ENCODE measurements at regions not wholly inside any gene's neighbourhood (a gene's known extent, or its start where the extent isn't known, plus 50 kb on each side); places are given as distances from the start of the nearest gene placed in this dataset.

- Histone ChIP-seq H3K4me3 (ENCODE audit: low read length in 2 of 2) (no peak overlapping the region), H3K36me3 (ENCODE audit: control insufficient read depth in 2 of 2, insufficient read depth in 2 of 2, low read length in 1 of 2) (no peaks in the 10 kb centered on the region), H3K9me3 (ENCODE audit: control insufficient read depth in 2 of 2, insufficient read depth in 1 of 2, low read length in 1 of 2) (no peaks in the 10 kb centered on the region), H3K4me1 (ENCODE audit: control insufficient read depth in 2 of 2, insufficient read depth in 2 of 2, low read length in 2 of 2) (no peaks in the 10 kb centered on the region), H3K27ac (ENCODE audit: low read depth in 1 of 2, low read length in 1 of 2) (no peak overlapping the region), H3K27me3 (ENCODE audit: control insufficient read depth in 2 of 2, insufficient read depth in 1 of 2, low read length in 1 of 2) (no peaks in the 10 kb centered on the region)
- WGBS: 83% methylated on average over 8 of the region's 8 CpGs
- no peak for DNase-seq (ENCODE audit: low read depth in 6 of 9, low spot score in 9 of 9)
These were observed 281.5 kb upstream of the CDH4 start for GRCh38 chr20:60970601-60971000.

GRCh38 chr20:60974022-60974421 is 278.0 kb upstream of the CDH4 start:
- H3K27ac ChIP-seq (ENCODE audit: low read depth in 1 of 2, low read length in 1 of 2): no peak overlapping the region
- 95% methylated on average over 10 of the region's 10 CpGs for WGBS
- H3K4me3 ChIP-seq (ENCODE audit: low read length in 2 of 2): no peak overlapping the region
- DNase-seq (ENCODE audit: low read depth in 6 of 9, low spot score in 9 of 9): no peak
- H3K9me3 ChIP-seq (ENCODE audit: control insufficient read depth in 2 of 2, insufficient read depth in 1 of 2, low read length in 1 of 2): no peaks in the 10 kb centered on the region
- H3K27me3 ChIP-seq (ENCODE audit: control insufficient read depth in 2 of 2, insufficient read depth in 1 of 2, low read length in 1 of 2): no peaks in the 10 kb centered on the region
- H3K4me1 ChIP-seq (ENCODE audit: control insufficient read depth in 2 of 2, insufficient read depth in 2 of 2, low read length in 2 of 2): no peaks in the 10 kb centered on the region
- no peaks in the 10 kb centered on the region for H3K36me3 ChIP-seq (ENCODE audit: control insufficient read depth in 2 of 2, insufficient read depth in 2 of 2, low read length in 1 of 2)

GRCh38 chr20:60974441-60974945 is 277.6 kb upstream of the CDH4 start:
- DNase-seq (ENCODE audit: low read depth in 6 of 9, low spot score in 9 of 9): no peak
- 86% methylated on average over 9 of the region's 9 CpGs for WGBS
- Histone ChIP-seq H3K9me3 (ENCODE audit: control insufficient read depth in 2 of 2, insufficient read depth in 1 of 2, low read length in 1 of 2) (no peaks in the 10 kb centered on the region), H3K27me3 (ENCODE audit: control insufficient read depth in 2 of 2, insufficient read depth in 1 of 2, low read length in 1 of 2) (no peaks in the 10 kb centered on the region), H3K36me3 (ENCODE audit: control insufficient read depth in 2 of 2, insufficient read depth in 2 of 2, low read length in 1 of 2) (no peaks in the 10 kb centered on the region), H3K27ac (ENCODE audit: low read depth in 1 of 2, low read length in 1 of 2) (no peak overlapping the region), H3K4me1 (ENCODE audit: control insufficient read depth in 2 of 2, insufficient read depth in 2 of 2, low read length in 2 of 2) (no peaks in the 10 kb centered on the region), H3K4me3 (ENCODE audit: low read length in 2 of 2) (no peak overlapping the region)

GRCh38 chr20:60976139-60976538 is 275.9 kb upstream of the CDH4 start:
- Histone ChIP-seq H3K36me3 (ENCODE audit: control insufficient read depth in 2 of 2, insufficient read depth in 2 of 2, low read length in 1 of 2) (no peaks in the 10 kb centered on the region), H3K9me3 (ENCODE audit: control insufficient read depth in 2 of 2, insufficient read depth in 1 of 2, low read length in 1 of 2) (no peaks in the 10 kb centered on the region), H3K27ac (ENCODE audit: low read depth in 1 of 2, low read length in 1 of 2) (no peak overlapping the region), H3K4me3 (ENCODE audit: low read length in 2 of 2) (no peak overlapping the region), H3K27me3 (ENCODE audit: control insufficient read depth in 2 of 2, insufficient read depth in 1 of 2, low read length in 1 of 2) (no peaks in the 10 kb centered on the region), H3K4me1 (ENCODE audit: control insufficient read depth in 2 of 2, insufficient read depth in 2 of 2, low read length in 2 of 2) (no peaks in the 10 kb centered on the region)
- DNase-seq (ENCODE audit: low read depth in 6 of 9, low spot score in 9 of 9): no peak
- 94% methylated on average over 15 of the region's 15 CpGs for WGBS

GRCh38 chr20:60976913-60977312 is 275.1 kb upstream of the CDH4 start:
- WGBS: 78% methylated on average over 4 of the region's 4 CpGs
- H3K9me3 ChIP-seq (ENCODE audit: control insufficient read depth in 2 of 2, insufficient read depth in 1 of 2, low read length in 1 of 2): no peaks in the 10 kb centered on the region
- H3K4me3 ChIP-seq (ENCODE audit: low read length in 2 of 2): no peak overlapping the region
- H3K36me3 ChIP-seq (ENCODE audit: control insufficient read depth in 2 of 2, insufficient read depth in 2 of 2, low read length in 1 of 2): no peaks in the 10 kb centered on the region
- no peaks in the 10 kb centered on the region for H3K27me3 ChIP-seq (ENCODE audit: control insufficient read depth in 2 of 2, insufficient read depth in 1 of 2, low read length in 1 of 2)
- DNase-seq (ENCODE audit: low read depth in 6 of 9, low spot score in 9 of 9): no peak
- no peaks in the 10 kb centered on the region for H3K4me1 ChIP-seq (ENCODE audit: control insufficient read depth in 2 of 2, insufficient read depth in 2 of 2, low read length in 2 of 2)
- H3K27ac ChIP-seq (ENCODE audit: low read depth in 1 of 2, low read length in 1 of 2): no peak overlapping the region

DNA sequence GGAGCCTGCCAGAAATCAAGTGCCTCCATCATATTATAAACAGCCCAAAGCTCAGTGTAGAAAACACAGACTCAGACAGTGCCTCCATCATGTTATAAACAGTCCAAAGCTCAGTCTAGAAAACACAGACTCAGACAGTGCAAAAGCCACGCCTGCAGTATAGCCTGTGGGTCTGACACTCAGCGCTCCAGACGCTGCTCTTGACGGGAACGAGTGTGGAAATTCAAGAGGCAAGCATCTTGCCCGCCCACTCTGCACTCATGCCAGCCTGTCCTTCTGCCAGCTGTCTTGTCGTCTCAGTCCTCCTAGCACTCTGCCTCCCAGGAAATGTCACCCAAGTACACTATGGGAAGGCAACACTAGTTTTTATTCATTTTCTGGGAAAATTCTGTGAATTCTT is 274.2 kb upstream of the CDH4 start:
- no peaks in the 10 kb centered on the region for H3K4me1 ChIP-seq (ENCODE audit: control insufficient read depth in 2 of 2, insufficient read depth in 2 of 2, low read length in 2 of 2)
- no peak overlapping the region for H3K27ac ChIP-seq (ENCODE audit: low read depth in 1 of 2, low read length in 1 of 2)
- H3K36me3 ChIP-seq (ENCODE audit: control insufficient read depth in 2 of 2, insufficient read depth in 2 of 2, low read length in 1 of 2): no peaks in the 10 kb centered on the region
- WGBS: 93% methylated on average over 7 of the region's 7 CpGs
- DNase-seq (ENCODE audit: low read depth in 6 of 9, low spot score in 9 of 9): no peak
- H3K9me3 ChIP-seq (ENCODE audit: control insufficient read depth in 2 of 2, insufficient read depth in 1 of 2, low read length in 1 of 2): no peaks in the 10 kb centered on the region
- no peaks in the 10 kb centered on the region for H3K27me3 ChIP-seq (ENCODE audit: control insufficient read depth in 2 of 2, insufficient read depth in 1 of 2, low read length in 1 of 2)
- H3K4me3 ChIP-seq (ENCODE audit: low read length in 2 of 2): no peak overlapping the region

DNA sequence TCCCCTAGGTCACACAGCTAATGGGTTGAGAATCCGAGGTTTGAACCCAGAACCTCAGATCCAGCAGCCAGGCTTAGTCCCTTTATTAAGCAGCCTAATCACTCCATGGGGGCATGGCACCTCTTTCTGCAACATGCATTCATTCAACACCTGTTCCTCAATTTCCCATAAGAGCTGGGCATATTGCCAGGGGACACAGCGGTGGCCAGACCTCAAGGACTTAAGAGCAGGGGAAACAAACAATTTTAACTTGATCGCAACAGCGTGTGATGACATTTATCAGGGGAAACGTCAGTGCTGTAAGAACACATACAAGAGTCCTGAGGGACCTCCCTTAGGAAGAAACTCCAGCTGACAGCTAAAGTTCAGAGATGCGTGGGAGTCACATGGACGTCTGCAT is 267.4 kb upstream of the CDH4 start:
- Histone ChIP-seq H3K4me3 (ENCODE audit: low read length in 2 of 2) (no peak overlapping the region), H3K4me1 (ENCODE audit: control insufficient read depth in 2 of 2, insufficient read depth in 2 of 2, low read length in 2 of 2) (no peaks in the 10 kb centered on the region), H3K36me3 (ENCODE audit: control insufficient read depth in 2 of 2, insufficient read depth in 2 of 2, low read length in 1 of 2) (no peaks in the 10 kb centered on the region), H3K27ac (ENCODE audit: low read depth in 1 of 2, low read length in 1 of 2) (no peak overlapping the region), H3K27me3 (ENCODE audit: control insufficient read depth in 2 of 2, insufficient read depth in 1 of 2, low read length in 1 of 2) (no peaks in the 10 kb centered on the region), H3K9me3 (ENCODE audit: control insufficient read depth in 2 of 2, insufficient read depth in 1 of 2, low read length in 1 of 2) (no peaks in the 10 kb centered on the region)
- WGBS: 83% methylated on average over 7 of the region's 7 CpGs
- no peak for DNase-seq (ENCODE audit: low read depth in 6 of 9, low spot score in 9 of 9)

GRCh38 chr20:60986506-60987156 is 265.4 kb upstream of the CDH4 start:
- H3K9me3 ChIP-seq (ENCODE audit: control insufficient read depth in 2 of 2, insufficient read depth in 1 of 2, low read length in 1 of 2): no peaks in the 10 kb centered on the region
- H3K4me3 ChIP-seq (ENCODE audit: low read length in 2 of 2): no peak overlapping the region
- DNase-seq (ENCODE audit: low read depth in 6 of 9, low spot score in 9 of 9): no peak
- no peaks in the 10 kb centered on the region for H3K27me3 ChIP-seq (ENCODE audit: control insufficient read depth in 2 of 2, insufficient read depth in 1 of 2, low read length in 1 of 2)
- no peaks in the 10 kb centered on the region for H3K36me3 ChIP-seq (ENCODE audit: control insufficient read depth in 2 of 2, insufficient read depth in 2 of 2, low read length in 1 of 2)
- 89% methylated on average over 12 of the region's 12 CpGs for WGBS
- H3K4me1 ChIP-seq (ENCODE audit: control insufficient read depth in 2 of 2, insufficient read depth in 2 of 2, low read length in 2 of 2): no peaks in the 10 kb centered on the region
- H3K27ac ChIP-seq (ENCODE audit: low read depth in 1 of 2, low read length in 1 of 2): no peak overlapping the region

DNA sequence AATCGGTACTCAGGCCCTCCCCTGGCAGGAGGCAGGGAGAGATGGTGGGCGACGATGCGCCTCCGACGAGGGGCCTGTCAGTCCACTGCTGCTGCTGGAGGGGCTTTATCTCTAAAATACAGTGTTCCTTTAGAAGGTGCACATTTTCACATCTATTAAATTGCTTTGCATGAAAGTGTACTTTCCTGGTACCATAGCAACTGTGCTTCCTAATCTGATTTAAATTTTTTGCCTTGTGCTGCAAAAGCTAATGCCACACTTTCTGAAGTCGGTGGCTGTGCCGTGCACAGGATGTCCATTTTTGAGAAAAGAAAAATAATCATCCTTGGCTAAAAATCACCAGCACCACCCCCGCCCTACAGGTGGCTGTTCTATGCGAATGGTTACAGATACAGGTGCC is 262.0 kb upstream of the CDH4 start:
- 86% methylated on average over 10 of the region's 10 CpGs for WGBS
- no peak for DNase-seq (ENCODE audit: low read depth in 6 of 9, low spot score in 9 of 9)

More for the DNA sequence above, 262.0 kb upstream of the CDH4 start:
- Histone ChIP-seq H3K36me3 (ENCODE audit: control insufficient read depth in 2 of 2, insufficient read depth in 2 of 2, low read length in 1 of 2) (no peaks in the 10 kb centered on the region), H3K4me1 (ENCODE audit: control insufficient read depth in 2 of 2, insufficient read depth in 2 of 2, low read length in 2 of 2) (no peaks in the 10 kb centered on the region), H3K9me3 (ENCODE audit: control insufficient read depth in 2 of 2, insufficient read depth in 1 of 2, low read length in 1 of 2) (no peaks in the 10 kb centered on the region), H3K27me3 (ENCODE audit: control insufficient read depth in 2 of 2, insufficient read depth in 1 of 2, low read length in 1 of 2) (no peaks in the 10 kb centered on the region), H3K4me3 (ENCODE audit: low read length in 2 of 2) (no peak overlapping the region), H3K27ac (ENCODE audit: low read depth in 1 of 2, low read length in 1 of 2) (no peak overlapping the region)

Measured in thymus (tissue), 11 donors.